Upper lobe of left lung (tissue), 4 donors: ENCODE measurements at regions not wholly inside any gene's neighbourhood (a gene's known extent, or its start where the extent isn't known, plus 50 kb on each side); places are given as distances from the start of the nearest gene placed in this dataset.

Source experiments
- POLR2A ChIP-seq, 4 donors: fragments of 450-650 bp; IDR thresholded peaks; one replicate each; pipeline ENCODE4 v1.5.1; 2016 to 2017; ENCODE audit warnings: antibody characterized with exemption in 4 of 4, mild to moderate bottlenecking in 2 of 4
- POLR2AphosphoS5 ChIP-seq, 2 donors: sonication (generic); formaldehyde crosslinking; IDR thresholded peaks; one replicate each; pipeline ENCODE4 v1.5.1; 2017; ENCODE audit warnings: antibody characterized with exemption in 2 of 2
- TF ChIP-seq, protein P1 (sequence below), 6 experiments: fragments of 450-650 bp in 4 of 6; fragments of 200-600 bp in 2 of 6; sonication (generic) in 2 of 6; IDR thresholded peaks; one replicate each; pipeline ENCODE4 v1.5.1; 2016 to 2019; ENCODE audit warnings: antibody characterized with exemption in 6 of 6

DNA sequence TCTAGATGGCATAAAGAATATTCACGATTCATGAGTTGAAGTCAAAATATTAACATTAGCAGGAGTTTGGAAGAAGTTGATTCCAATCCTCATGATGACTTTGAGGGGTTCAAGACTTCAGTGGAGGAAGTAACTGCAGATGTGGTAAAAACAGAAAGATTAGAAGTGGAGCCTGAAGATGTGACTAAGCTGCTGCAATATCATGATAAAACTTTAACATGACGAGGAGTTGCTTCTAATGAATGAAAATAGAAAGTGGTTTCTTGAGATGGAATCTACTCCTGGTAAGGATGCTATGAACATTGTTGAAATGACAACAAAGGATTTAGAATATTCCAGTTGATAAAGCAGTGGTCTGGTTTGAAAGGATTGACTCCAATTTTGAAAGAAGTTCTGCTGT is 70.1 kb upstream of the TMLHE start:
- TF ChIP-seq, protein P1, sequence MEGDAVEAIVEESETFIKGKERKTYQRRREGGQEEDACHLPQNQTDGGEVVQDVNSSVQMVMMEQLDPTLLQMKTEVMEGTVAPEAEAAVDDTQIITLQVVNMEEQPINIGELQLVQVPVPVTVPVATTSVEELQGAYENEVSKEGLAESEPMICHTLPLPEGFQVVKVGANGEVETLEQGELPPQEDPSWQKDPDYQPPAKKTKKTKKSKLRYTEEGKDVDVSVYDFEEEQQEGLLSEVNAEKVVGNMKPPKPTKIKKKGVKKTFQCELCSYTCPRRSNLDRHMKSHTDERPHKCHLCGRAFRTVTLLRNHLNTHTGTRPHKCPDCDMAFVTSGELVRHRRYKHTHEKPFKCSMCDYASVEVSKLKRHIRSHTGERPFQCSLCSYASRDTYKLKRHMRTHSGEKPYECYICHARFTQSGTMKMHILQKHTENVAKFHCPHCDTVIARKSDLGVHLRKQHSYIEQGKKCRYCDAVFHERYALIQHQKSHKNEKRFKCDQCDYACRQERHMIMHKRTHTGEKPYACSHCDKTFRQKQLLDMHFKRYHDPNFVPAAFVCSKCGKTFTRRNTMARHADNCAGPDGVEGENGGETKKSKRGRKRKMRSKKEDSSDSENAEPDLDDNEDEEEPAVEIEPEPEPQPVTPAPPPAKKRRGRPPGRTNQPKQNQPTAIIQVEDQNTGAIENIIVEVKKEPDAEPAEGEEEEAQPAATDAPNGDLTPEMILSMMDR (IDR thresholded peaks at IDR 0.05) = no peak
- TF ChIP-seq POLR2A (IDR thresholded peaks at IDR 0.05) (no peak), POLR2AphosphoS5 (IDR thresholded peaks at IDR 0.05) (no peak)
